ENCODE measurements at regions not wholly inside any gene's neighbourhood (a gene's known extent, or its start where the extent isn't known, plus 50 kb on each side); places are given as distances from the start of the nearest gene placed in this dataset.

DNA sequence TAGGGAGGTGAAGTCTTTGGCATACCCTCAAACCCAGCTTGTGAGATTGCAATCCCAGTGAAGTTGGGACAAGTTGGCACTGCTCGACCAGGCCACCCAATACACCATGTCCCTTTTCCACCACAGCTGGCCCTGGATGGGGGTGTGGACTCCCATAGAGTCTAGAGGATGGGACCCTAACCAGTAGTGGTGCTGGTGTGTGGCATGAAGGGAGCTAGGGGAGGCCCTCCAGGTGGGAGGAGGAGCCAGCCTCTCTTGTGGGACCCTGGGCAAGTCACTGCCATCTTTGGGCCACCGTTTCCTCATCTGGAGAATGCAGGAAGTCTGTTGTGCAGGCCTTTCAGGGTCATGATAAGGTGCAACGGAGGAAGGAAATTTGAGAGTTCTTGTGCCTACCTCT is 1854.9 kb downstream of the TP53TG3F start:
- H3K9me1 ChIP-seq (ENCODE audit: control insufficient read depth, insufficient read depth, low read length), result no peaks in the 10 kb centered on the region
- 3% methylated on average over 3 of the region's 3 CpGs for WGBS (ENCODE audit: insufficient coverage, low coverage, missing lambda C conversion rate)
- no peak overlapping the region for H3K4me3 ChIP-seq
- H3K9me3 ChIP-seq (replicated peaks; ENCODE audit: control insufficient read depth, insufficient read depth, low read depth, low read length), result no peaks in the 10 kb centered on the region; the same call in 1 of the 2 replicates
- H3K79me2 ChIP-seq (ENCODE audit: control insufficient read depth, insufficient read depth, low read length), result no peaks in the 10 kb centered on the region
- ChIA-PET CTCF (ENCODE audit: low intra/inter-chr PET ratio) (no interaction called here), POLR2A (no interaction called here)
- H3K27ac ChIP-seq (ENCODE audit: extremely low read depth, low read depth, low read length), result no peak overlapping the region
- no peaks in the 10 kb centered on the region for H3K4me1 ChIP-seq (replicated peaks in 1 of 2; ENCODE audit: control insufficient read depth in 2 of 2, insufficient read depth in 2 of 2, low read length in 2 of 2)
- ATAC-seq, result no peak
- no TSS peak for BruUV-seq (replicated peaks)
- no peak for FAIRE-seq
- intact Hi-C loops (cut with micrococcal nuclease) (no loop called here), in situ Hi-C loops (cut with MboI) (no loop called here)
- DNase-seq (ENCODE audit: extremely low read depth in 1 of 4, low spot score in 3 of 4), result no peak
- no peaks in the 10 kb centered on the region for H4K20me1 ChIP-seq (replicated peaks; ENCODE audit: control insufficient read depth, insufficient read depth, low read length)
- H3K9ac ChIP-seq (ENCODE audit: insufficient read depth in 1 of 2, low read depth in 2 of 2, low read length in 2 of 2), result no peak overlapping the region
- H2AFZ ChIP-seq (ENCODE audit: low read depth, low read length), result no peak overlapping the region
- H3K27me3 ChIP-seq (ENCODE audit: control insufficient read depth in 2 of 2, insufficient read depth in 2 of 2, low read length in 2 of 2), result no peaks in the 10 kb centered on the region
- H3K36me3 ChIP-seq (ENCODE audit: control insufficient read depth, insufficient read depth, low read length), result no peaks in the 10 kb centered on the region
- no peak overlapping the region for H3K4me2 ChIP-seq (ENCODE audit: insufficient read depth, low read length)
- TF ChIP-seq, protein P1, sequence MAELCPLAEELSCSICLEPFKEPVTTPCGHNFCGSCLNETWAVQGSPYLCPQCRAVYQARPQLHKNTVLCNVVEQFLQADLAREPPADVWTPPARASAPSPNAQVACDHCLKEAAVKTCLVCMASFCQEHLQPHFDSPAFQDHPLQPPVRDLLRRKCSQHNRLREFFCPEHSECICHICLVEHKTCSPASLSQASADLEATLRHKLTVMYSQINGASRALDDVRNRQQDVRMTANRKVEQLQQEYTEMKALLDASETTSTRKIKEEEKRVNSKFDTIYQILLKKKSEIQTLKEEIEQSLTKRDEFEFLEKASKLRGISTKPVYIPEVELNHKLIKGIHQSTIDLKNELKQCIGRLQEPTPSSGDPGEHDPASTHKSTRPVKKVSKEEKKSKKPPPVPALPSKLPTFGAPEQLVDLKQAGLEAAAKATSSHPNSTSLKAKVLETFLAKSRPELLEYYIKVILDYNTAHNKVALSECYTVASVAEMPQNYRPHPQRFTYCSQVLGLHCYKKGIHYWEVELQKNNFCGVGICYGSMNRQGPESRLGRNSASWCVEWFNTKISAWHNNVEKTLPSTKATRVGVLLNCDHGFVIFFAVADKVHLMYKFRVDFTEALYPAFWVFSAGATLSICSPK (IDR thresholded peaks at IDR 0.05; ENCODE audit: borderline replicate concordance), result no peak
- TF ChIP-seq RBM22 (IDR thresholded peaks at IDR 0.05; ENCODE audit: low read depth, low read length, poor library complexity, severe bottlenecking) (no peak), PKNOX1 (IDR thresholded peaks at IDR 0.05) (no peak), STAG1 (CRISPR knock-in tag; IDR thresholded peaks at IDR 0.05; ENCODE audit: borderline replicate concordance) (no peak), MYC (IDR thresholded peaks at IDR 0.05; ENCODE audit: low read depth, low read length) (no peak), MYC (CRISPR knock-in tag; IDR thresholded peaks at IDR 0.05; ENCODE audit: borderline replicate concordance, low read depth) (no peak), ZFX (CRISPR knock-in tag; IDR thresholded peaks at IDR 0.05) (no peak), SNIP1 (IDR thresholded peaks at IDR 0.05; ENCODE audit: low read depth) (no peak), PHB (CRISPR knock-in tag; IDR thresholded peaks at IDR 0.05) (no peak), RB1 (IDR thresholded peaks at IDR 0.05; ENCODE audit: low read depth) (no peak), L3MBTL2 (IDR thresholded peaks at IDR 0.05) (no peak), ERF (CRISPR knock-in tag; IDR thresholded peaks at IDR 0.05) (no peak), HMG20B (CRISPR knock-in tag; IDR thresholded peaks at IDR 0.05) (no peak)
- TF ChIP-seq, protein P2, sequence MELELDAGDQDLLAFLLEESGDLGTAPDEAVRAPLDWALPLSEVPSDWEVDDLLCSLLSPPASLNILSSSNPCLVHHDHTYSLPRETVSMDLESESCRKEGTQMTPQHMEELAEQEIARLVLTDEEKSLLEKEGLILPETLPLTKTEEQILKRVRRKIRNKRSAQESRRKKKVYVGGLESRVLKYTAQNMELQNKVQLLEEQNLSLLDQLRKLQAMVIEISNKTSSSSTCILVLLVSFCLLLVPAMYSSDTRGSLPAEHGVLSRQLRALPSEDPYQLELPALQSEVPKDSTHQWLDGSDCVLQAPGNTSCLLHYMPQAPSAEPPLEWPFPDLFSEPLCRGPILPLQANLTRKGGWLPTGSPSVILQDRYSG (tag; conservative IDR thresholded peaks at IDR 0.05; ENCODE audit: low read depth), result no peak
- TF ChIP-seq, protein P3, sequence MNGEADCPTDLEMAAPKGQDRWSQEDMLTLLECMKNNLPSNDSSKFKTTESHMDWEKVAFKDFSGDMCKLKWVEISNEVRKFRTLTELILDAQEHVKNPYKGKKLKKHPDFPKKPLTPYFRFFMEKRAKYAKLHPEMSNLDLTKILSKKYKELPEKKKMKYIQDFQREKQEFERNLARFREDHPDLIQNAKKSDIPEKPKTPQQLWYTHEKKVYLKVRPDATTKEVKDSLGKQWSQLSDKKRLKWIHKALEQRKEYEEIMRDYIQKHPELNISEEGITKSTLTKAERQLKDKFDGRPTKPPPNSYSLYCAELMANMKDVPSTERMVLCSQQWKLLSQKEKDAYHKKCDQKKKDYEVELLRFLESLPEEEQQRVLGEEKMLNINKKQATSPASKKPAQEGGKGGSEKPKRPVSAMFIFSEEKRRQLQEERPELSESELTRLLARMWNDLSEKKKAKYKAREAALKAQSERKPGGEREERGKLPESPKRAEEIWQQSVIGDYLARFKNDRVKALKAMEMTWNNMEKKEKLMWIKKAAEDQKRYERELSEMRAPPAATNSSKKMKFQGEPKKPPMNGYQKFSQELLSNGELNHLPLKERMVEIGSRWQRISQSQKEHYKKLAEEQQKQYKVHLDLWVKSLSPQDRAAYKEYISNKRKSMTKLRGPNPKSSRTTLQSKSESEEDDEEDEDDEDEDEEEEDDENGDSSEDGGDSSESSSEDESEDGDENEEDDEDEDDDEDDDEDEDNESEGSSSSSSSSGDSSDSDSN (IDR thresholded peaks at IDR 0.05; ENCODE audit: borderline replicate concordance in 1 of 2, low read depth in 2 of 2, low read length in 2 of 2), result no peak

Measured in K562 (cell line).